Neuronal stem cell (in vitro differentiated cells): ENCODE measurements at regions not wholly inside any gene's neighbourhood (a gene's known extent, or its start where the extent isn't known, plus 50 kb on each side); places are given as distances from the start of the nearest gene placed in this dataset.
A peak's percentile ranks its signal among the peaks of the same experiment; 100 is the strongest.

Experiments used
- DNase-seq: peaks from one replicate; pipeline ENCODE4 v3.0.0-alpha.2; 2013; ENCODE audit warnings: low spot score
- H2AFZ ChIP-seq: one replicate; pipeline ENCODE4 v1.6.1; 2013; ENCODE audit warnings: mild to moderate bottlenecking, low read length, inconsistent platforms
- H2AK5ac ChIP-seq: 2 replicates; pipeline ENCODE4 v1.6.1; 2013; ENCODE audit warnings: low read depth, mild to moderate bottlenecking, inconsistent platforms, low read length, moderate library complexity, mixed read lengths
- H2BK120ac ChIP-seq: 2 replicates; pipeline ENCODE4 v1.6.1; 2013; ENCODE audit warnings: low read depth, mild to moderate bottlenecking, inconsistent platforms, low read length, moderate library complexity, mixed read lengths
- H2BK12ac ChIP-seq: one replicate; pipeline ENCODE4 v1.6.1; 2013; ENCODE audit warnings: low read length, inconsistent platforms
- H2BK15ac ChIP-seq: 2 replicates; pipeline ENCODE4 v1.6.1; 2013; ENCODE audit warnings: mild to moderate bottlenecking, low read length, inconsistent platforms, mixed read lengths
- H2BK5ac ChIP-seq: one replicate; pipeline ENCODE4 v1.6.1; 2013; ENCODE audit warnings: inconsistent platforms, mild to moderate bottlenecking, low read length, moderate library complexity
- H3K14ac ChIP-seq: one replicate; pipeline ENCODE4 v1.6.1; 2013; ENCODE audit warnings: low read length, inconsistent platforms
- H3K18ac ChIP-seq: 2 replicates; pipeline ENCODE4 v1.6.1; 2013; ENCODE audit warnings: low read length, inconsistent platforms
- H3K23ac ChIP-seq: 2 replicates; pipeline ENCODE4 v1.6.1; 2013; ENCODE audit warnings: low read depth, mild to moderate bottlenecking, mixed read lengths, low read length, inconsistent platforms; ENCODE audit not compliant: poor library complexity
- H3K27ac ChIP-seq: replicated peaks from 3 replicates; pipeline ENCODE4 v1.5.1; 2013; ENCODE audit warnings: low read length, inconsistent platforms
- H3K27me3 ChIP-seq, 3 experiments: 2 replicates each; pipeline ENCODE4 v1.6.1; 2013; ENCODE audit warnings: low read length in 3 of 3, mild to moderate bottlenecking in 2 of 3, inconsistent platforms in 1 of 3, low read depth in 1 of 3, mixed read lengths in 1 of 3, moderate library complexity in 1 of 3; ENCODE audit not compliant: control insufficient read depth in 3 of 3, insufficient read depth in 3 of 3
- H3K36me3 ChIP-seq, 2 donors: replicated peaks in 1 of 2; 2 replicates each; pipeline ENCODE4 v1.6.1; 2013; ENCODE audit warnings: low read length in 2 of 2; ENCODE audit not compliant: control insufficient read depth in 2 of 2, insufficient read depth in 2 of 2
- H3K4ac ChIP-seq: 2 replicates; pipeline ENCODE4 v1.6.1; 2013; ENCODE audit warnings: inconsistent platforms, mild to moderate bottlenecking, low read length, moderate library complexity
- H3K4me1 ChIP-seq, 2 donors: 1 replicate in 1 of 2; 2 replicates in 1 of 2; pipeline ENCODE4 v1.6.1; 2013; ENCODE audit warnings: low read length in 2 of 2, low read depth in 1 of 2; ENCODE audit not compliant: control insufficient read depth in 2 of 2, insufficient read depth in 1 of 2
- H3K4me2 ChIP-seq: one replicate; pipeline ENCODE4 v1.6.1; 2013; ENCODE audit warnings: mild to moderate bottlenecking, low read length, inconsistent platforms; ENCODE audit not compliant: insufficient read depth, poor library complexity, severe bottlenecking
- H3K4me3 ChIP-seq, 2 donors: 2 replicates each; pipeline ENCODE4 v1.5.1; 2013; ENCODE audit warnings: low read length in 2 of 2, mild to moderate bottlenecking in 2 of 2, inconsistent platforms in 1 of 2, moderate library complexity in 1 of 2
- H3K79me1 ChIP-seq: one replicate; pipeline ENCODE4 v1.6.1; 2013; ENCODE audit warnings: low read depth, mild to moderate bottlenecking, inconsistent platforms, low read length, moderate library complexity
- H3K9ac ChIP-seq: one replicate; pipeline ENCODE4 v1.6.1; 2013; ENCODE audit warnings: mild to moderate bottlenecking, low read depth, low read length, inconsistent platforms; ENCODE audit not compliant: poor library complexity
- H3K9me3 ChIP-seq, 2 donors: replicated peaks in 1 of 2; 2 replicates each; pipeline versions ENCODE3 to v1.6.1; 2013; ENCODE audit warnings: low read length in 2 of 2, mild to moderate bottlenecking in 2 of 2, inconsistent platforms in 1 of 2, low read depth in 1 of 2, mixed read lengths in 1 of 2, moderate library complexity in 1 of 2; ENCODE audit not compliant: control insufficient read depth in 2 of 2, insufficient read depth in 1 of 2
- H4K8ac ChIP-seq: one replicate; pipeline ENCODE4 v1.6.1; 2013; ENCODE audit warnings: low read depth, mild to moderate bottlenecking, inconsistent platforms, low read length, moderate library complexity
- H4K91ac ChIP-seq: one replicate; pipeline ENCODE4 v1.6.1; 2013; ENCODE audit warnings: low read length, low read depth, mild to moderate bottlenecking, inconsistent platforms; ENCODE audit not compliant: poor library complexity
- WGBS, 2 donors: extraction: QIAGEN DNeasy Blood & Tissue Kit; methylation state at CpG; one replicate each; pipeline ENCODE4 v1.1.7; 2013; ENCODE audit warnings: missing lambda C conversion rate in 2 of 2, mixed read lengths in 1 of 2; ENCODE audit not compliant: insufficient read length in 2 of 2, insufficient replicate concordance in 1 of 2; ENCODE audit errors: extremely low coverage in 2 of 2; 5-methylcytosine and 5-hydroxymethylcytosine counted together

DNA sequence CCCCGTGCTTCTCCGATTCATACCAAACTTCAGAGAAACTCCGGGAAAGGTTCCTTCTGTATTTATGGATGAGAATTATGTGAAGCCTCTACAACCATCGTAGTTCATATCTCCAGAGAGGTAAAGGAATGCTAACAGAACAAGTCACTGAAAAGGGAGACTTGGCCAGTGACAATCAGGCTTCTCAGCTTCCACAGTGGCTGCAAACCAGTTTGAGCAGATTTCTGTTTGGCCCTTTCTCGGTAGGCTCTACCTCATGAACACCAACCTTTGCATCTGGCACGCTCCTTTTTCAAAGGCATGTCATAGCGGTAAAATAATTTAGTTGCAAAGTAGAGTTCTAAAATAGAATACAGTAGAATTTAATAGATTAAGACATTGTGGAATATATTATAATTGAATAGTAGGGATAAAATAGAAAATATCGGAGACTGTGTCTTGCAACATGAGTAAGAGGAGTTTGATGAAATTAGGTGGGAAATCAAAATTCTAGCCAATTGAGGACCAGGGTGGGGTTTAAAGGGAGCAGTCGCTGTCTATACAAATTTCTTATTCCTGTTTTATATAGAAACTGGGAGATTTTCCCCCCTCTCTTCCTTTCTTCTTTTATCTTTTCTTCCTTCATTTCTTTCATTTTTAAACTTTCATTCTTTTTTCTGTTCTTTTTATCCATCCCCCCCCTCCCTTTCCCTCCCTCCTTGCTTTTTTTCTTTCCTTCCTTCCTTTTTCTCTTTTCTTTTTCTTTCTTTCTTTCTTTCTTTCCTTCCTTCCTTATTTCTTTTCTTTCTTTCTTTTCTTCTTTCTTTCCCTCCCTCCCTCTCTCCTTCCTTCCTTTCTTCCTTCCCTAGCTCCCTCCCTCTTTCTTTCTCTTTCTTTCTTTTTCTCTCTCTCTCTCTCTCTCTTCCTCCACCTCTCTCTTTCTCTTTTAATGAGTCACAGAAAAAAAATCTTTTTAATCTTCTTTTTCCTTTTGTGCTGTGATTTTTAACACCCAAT, 161.5 kb upstream of the KLF6 start:
- no peak overlapping the region for H3K4me2 ChIP-seq
- H3K4me3 ChIP-seq = no peak overlapping the region
- WGBS, 2 donors = 100% methylated on average over 1 of the region's 9 CpGs; no CpG with 5 or more reads in 1 of the 2 donors
- no peak overlapping the region for H3K9ac ChIP-seq
- H2BK15ac ChIP-seq = no peak overlapping the region
- no peak overlapping the region for H4K8ac ChIP-seq
- H2BK12ac ChIP-seq = no peak overlapping the region
- no peak overlapping the region for H2BK120ac ChIP-seq
- H3K27ac ChIP-seq = no peak overlapping the region
- H2BK5ac ChIP-seq = no peak overlapping the region
- peaks cover 0 to 2% of the 10 kb centered on the region in 2 donors for H3K9me3 ChIP-seq
- H3K14ac ChIP-seq = no peak overlapping the region
- H3K4me1 ChIP-seq = peaks cover 4 to 8% of the 10 kb centered on the region in 2 donors
- H3K18ac ChIP-seq = no peak overlapping the region
- H3K4ac ChIP-seq = no peak overlapping the region
- H3K23ac ChIP-seq = no peak overlapping the region
- DNase-seq = no peak
- H2AK5ac ChIP-seq = no peak overlapping the region
- H2AFZ ChIP-seq = peak overlapping the region; percentile 56
- no peaks in the 10 kb centered on the region for H3K27me3 ChIP-seq
- H4K91ac ChIP-seq = no peak overlapping the region
- no peaks in the 10 kb centered on the region for H3K36me3 ChIP-seq
- H3K79me1 ChIP-seq = no peaks in the 10 kb centered on the region

DNA sequence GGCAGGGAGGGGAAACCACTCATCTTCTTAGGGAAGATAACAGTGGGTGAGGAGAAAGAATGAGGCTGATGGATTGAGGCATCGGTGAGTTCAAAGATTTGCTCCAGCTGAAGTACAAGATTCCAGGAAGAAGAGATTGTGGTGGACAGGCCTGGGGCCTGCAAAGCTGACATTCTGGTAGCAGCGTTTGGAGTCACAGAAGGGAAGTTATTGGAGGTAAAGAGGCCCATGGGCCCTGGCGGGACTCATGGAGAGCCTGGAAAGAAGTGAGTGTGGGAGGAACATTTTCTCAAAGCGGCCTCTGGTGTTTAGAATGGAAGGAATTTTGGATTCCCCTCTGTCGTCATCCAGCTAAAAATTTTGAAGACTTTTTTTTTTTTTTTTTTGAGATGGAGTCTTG, 160.0 kb upstream of the KLF6 start:
- Histone ChIP-seq H3K4ac (no peak overlapping the region), H3K4me3 (no peak overlapping the region), H3K27me3 (no peaks in the 10 kb centered on the region), H3K4me1 (peaks cover 4 to 8% of the 10 kb centered on the region in 2 donors), H3K36me3 (no peaks in the 10 kb centered on the region), H3K79me1 (no peaks in the 10 kb centered on the region), H3K9ac (no peak overlapping the region), H2AFZ (no peak overlapping the region), H3K14ac (no peak overlapping the region), H2AK5ac (no peak overlapping the region), H4K91ac (no peak overlapping the region), H2BK120ac (no peak overlapping the region), H3K27ac (no peak overlapping the region), H3K23ac (no peak overlapping the region), H3K18ac (no peak overlapping the region), H3K4me2 (no peak overlapping the region), H2BK5ac (no peak overlapping the region), H4K8ac (no peak overlapping the region), H2BK12ac (no peak overlapping the region), H3K9me3 (peaks cover 0 to 2% of the 10 kb centered on the region in 2 donors), H2BK15ac (no peak overlapping the region)
- DNase-seq = no peak
- WGBS, 2 donors = no CpG with 5 or more reads among the region's 5 CpGs

GRCh38 chr10:3944591-3944990, 159.6 kb upstream of the KLF6 start:
- Histone ChIP-seq H2BK12ac (no peak overlapping the region), H3K27ac (no peak overlapping the region), H3K4me3 (no peak overlapping the region), H3K79me1 (no peaks in the 10 kb centered on the region), H4K8ac (no peak overlapping the region), H2BK5ac (no peak overlapping the region), H2BK120ac (no peak overlapping the region), H2BK15ac (no peak overlapping the region), H3K4me1 (peaks cover under 1 to 4% of the 10 kb centered on the region in 2 donors), H2AFZ (no peak overlapping the region), H3K27me3 (no peaks in the 10 kb centered on the region), H2AK5ac (no peak overlapping the region), H3K18ac (no peak overlapping the region), H4K91ac (no peak overlapping the region), H3K9ac (no peak overlapping the region), H3K9me3 (peaks cover 0 to 2% of the 10 kb centered on the region in 2 donors), H3K4me2 (no peak overlapping the region), H3K14ac (no peak overlapping the region), H3K4ac (no peak overlapping the region), H3K36me3 (no peaks in the 10 kb centered on the region), H3K23ac (no peak overlapping the region)
- no peak for DNase-seq
- no CpG with 5 or more reads among the region's 2 CpGs for WGBS, 2 donors

DNA sequence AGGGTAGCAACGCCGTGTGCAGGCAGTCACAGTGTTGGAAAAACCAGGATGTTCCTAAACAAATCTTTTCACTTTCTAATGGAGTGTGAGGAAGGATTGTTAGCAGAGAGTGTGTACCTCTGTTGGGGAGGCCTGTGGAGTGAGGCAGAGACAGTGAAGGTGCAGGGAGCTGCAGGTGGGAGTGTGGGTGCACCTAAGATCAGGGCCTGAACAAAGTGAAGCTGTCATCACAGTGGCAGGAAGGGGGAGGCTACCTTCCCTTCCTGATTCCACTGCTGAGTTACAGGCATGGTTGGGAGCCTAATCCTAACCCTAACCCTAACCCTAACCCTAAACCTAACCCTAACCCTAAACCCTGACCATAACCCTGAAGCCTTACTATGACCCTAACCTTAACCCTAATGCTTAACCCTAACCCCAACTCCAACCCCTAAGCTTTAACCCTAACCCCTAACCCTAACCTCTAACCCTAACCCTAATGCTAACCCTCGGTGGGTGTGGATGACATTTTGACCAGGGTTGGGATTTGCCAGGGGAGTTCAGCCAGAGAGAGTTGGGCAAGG, 158.8 kb upstream of the KLF6 start:
- no CpG with 5 or more reads among the region's 3 CpGs for WGBS, 2 donors
- H3K9ac ChIP-seq = no peak overlapping the region
- H2AK5ac ChIP-seq = no peak overlapping the region
- no peak overlapping the region for H2BK12ac ChIP-seq
- H2AFZ ChIP-seq = no peak overlapping the region
- no peak overlapping the region for H2BK120ac ChIP-seq
- no peak overlapping the region for H4K91ac ChIP-seq
- H3K4me3 ChIP-seq = no peak overlapping the region
- no peak overlapping the region for H3K14ac ChIP-seq
- H3K9me3 ChIP-seq = peaks cover 0 to 5% of the 10 kb centered on the region in 2 donors
- H3K27ac ChIP-seq = no peak overlapping the region
- H3K4ac ChIP-seq = no peak overlapping the region
- no peak overlapping the region for H3K18ac ChIP-seq
- H3K23ac ChIP-seq = no peak overlapping the region
- H2BK15ac ChIP-seq = no peak overlapping the region
- no peak overlapping the region for H3K4me2 ChIP-seq
- no peak for DNase-seq
- H3K27me3 ChIP-seq = no peaks in the 10 kb centered on the region
- no peaks in the 10 kb centered on the region for H3K79me1 ChIP-seq
- H3K36me3 ChIP-seq = no peaks in the 10 kb centered on the region
- H2BK5ac ChIP-seq = no peak overlapping the region
- peaks cover 0 to 2% of the 10 kb centered on the region in 2 donors for H3K4me1 ChIP-seq
- H4K8ac ChIP-seq = no peak overlapping the region
